ENCODE measurements at regions not wholly inside any gene's neighbourhood (a gene's known extent, or its start where the extent isn't known, plus 50 kb on each side); places are given as distances from the start of the nearest gene placed in this dataset.

GRCh38 chr7:46028246-46028645 lies 107.2 kb upstream of the IGFBP3 start:
- no peak for DNase-seq

DNA sequence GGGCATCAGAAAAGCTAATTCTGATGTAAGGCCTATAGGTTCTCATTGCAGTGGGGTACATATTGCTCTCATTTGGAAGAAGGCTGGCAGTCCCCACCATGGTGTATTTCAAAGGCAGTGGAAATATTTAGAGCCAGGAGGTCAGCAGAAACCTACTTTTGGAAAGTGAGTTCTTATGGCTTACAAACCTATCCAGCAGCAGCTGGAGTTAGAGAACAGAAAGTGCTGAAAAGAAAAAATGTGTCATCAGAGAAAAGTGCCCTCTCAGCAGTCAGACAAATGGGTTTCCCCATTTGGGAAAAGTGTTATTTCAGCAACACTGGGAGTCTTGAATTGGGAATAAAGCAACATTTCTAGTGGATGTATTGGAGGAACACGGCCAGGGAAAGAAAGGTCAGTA lies 105.7 kb upstream of the IGFBP3 start:
- DNase-seq, result peak; percentile 87

- DNase-seq, result peak; percentile 37
These were observed 103.3 kb upstream of the IGFBP3 start for GRCh38 chr7:46024263-46024916.

GRCh38 chr7:46022397-46022796 lies 101.3 kb upstream of the IGFBP3 start:
- no peak for DNase-seq

- peak; percentile 100 for DNase-seq
These were observed 94.2 kb upstream of the IGFBP3 start for GRCh38 chr7:46015107-46015868.

DNA sequence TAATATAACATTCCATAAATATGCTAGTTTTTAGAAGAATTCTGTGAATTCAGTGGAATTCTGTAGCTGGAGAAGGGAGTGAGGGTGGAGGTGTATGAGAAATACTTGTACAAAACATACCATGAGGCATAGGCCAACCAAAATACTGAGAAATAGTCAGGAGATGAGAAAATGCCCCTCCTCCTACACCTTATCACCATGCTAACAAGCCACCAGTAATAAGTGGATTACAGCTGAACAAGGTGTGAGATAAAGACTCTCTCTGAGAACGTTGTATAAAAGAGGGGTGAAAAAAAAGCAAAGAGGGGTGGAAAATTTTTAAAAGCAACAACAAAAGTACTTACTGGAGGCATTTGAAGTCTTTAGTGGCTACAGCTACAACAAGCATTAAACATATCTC lies 90.4 kb upstream of the IGFBP3 start:
- peak; percentile 2 for DNase-seq

DNA sequence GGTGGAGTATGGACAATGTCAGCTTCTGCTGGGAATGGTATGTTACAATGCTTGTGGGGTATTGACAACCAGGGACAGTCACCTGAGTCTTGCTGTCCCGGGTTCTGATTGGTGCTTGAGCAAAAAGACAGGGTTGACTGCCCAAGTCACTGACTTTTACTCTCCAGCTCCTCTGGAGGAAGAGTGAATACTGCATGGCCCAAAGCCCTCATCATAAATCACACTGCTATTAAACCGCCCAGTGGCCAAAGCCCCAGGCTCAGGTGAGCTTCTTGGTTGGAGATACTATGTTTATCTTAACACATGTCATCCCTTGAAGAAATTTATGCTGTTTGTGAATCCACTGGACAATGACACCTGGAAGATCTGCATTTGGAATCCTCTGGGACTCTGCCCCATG lies 90.0 kb upstream of the IGFBP3 start:
- peak; percentile 37 for DNase-seq

DNA sequence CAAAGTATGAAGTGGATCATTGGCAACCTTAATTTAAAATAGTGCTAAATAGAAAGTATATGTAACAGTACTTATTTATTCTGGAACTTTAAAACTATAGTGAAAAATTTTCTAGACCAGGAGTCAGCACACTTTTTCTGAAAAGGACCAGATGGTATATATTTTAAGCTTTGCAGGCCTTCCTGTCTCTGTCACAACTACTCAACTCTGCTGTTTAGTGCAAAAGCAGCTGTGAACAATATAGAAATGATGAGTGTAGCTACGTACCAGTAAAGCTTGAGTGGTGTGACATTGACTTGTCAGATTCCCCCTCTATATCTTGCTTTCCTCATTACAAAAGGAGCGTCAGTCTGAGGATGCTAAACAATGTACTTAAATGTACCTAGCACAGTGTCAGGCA lies 88.1 kb upstream of the IGFBP3 start:
- DNase-seq, result no peak

DNA sequence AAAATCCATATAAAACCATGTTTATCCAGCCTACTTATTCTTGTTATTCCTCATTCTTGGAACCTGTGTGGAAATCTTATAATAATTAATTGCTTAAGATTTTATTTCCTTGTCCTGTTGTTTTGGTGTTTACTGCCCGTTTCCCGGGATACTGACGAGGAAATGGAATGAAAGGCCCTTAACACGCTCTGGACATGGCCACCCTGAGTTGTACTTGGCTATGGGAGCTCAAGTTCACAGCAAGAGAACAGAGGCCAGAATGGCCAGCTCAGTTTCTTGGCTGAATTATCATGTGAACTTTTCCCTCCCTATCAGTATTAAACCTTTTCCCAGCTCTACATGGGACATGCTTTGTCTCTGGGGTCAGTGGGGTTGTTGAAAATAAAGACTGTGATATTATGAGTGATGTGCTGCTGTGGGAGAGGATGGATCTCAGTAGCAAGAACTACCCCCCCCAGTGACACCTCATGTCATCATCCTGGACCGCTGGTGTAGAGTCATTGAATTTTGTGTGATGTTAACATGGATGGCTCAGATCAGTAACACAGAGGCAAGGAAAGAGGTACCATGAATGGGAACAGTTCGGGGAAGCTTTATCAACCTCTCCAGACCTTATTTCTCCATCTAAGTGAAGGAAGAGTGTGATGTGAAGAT lies 87.0 kb upstream of the IGFBP3 start:
- DNase-seq, result peak; percentile 1

DNA sequence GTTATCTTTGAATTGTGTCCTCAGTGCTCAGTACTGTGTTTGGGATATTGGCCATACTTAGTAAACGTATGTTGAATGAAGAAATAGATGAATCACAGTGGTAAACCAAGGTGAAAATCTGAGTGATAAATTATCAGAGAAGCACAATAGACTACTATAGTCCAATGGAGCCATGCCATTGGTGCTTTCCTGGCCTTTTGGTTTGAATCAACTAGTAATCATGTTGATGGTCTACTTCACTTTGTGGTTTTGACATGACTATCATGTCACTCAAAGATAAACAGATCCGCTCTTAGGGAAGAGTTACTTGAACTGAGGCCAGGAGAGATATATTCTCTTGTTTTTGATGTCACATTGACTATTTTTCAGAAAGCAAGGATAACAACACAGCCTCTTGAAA lies 86.1 kb upstream of the IGFBP3 start:
- no peak for DNase-seq

- no peak for DNase-seq
These were observed 85.7 kb upstream of the IGFBP3 start for GRCh38 chr7:46006723-46007122.

GRCh38 chr7:46006212-46006611 lies 85.1 kb upstream of the IGFBP3 start:
- peak; percentile 93 for DNase-seq

GRCh38 chr7:46004965-46005364 lies 83.9 kb upstream of the IGFBP3 start:
- peak; percentile 68 for DNase-seq

GRCh38 chr7:46003896-46004875 lies 83.1 kb upstream of the IGFBP3 start:
- peak; percentile 88 for DNase-seq

DNA sequence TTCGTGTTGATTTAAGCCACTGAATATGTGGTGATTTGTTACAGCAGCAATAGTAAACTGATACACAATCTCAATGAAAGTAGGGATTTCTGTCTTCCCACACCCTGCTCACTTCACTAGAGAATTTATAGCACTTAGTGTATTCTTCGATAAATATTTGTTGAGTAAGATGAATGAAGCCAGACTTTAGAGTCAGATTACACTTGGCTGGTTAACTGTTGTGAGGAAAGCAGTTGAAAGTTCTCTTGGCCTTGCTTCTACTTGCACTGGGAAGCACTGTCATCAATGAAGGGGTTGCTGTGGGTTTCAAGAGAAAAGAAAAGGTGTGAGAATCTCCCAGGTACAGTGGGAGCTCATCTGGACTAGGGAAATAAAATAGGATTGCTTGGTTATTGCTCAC lies 82.1 kb upstream of the IGFBP3 start:
- DNase-seq, result no peak

DNA sequence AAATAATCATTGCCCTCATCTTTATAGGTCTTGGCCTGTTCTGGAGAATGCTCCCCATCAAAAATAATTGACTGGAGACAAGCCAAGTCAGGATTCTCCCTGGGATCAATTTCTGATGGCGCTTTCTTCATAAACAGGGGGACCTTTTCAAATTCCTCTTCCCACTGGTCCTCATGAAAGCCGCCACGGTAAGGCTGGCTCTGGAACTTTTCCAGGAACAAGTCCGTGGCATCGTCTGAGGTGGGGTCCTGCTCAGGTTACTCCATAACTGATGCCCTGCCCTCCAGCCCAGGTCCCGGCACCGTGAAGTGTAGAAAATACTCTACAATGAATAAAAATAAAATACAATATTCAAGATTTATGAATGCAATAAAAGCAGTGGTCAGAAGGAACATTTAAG lies 79.4 kb upstream of the IGFBP3 start:
- no peak for DNase-seq

DNA sequence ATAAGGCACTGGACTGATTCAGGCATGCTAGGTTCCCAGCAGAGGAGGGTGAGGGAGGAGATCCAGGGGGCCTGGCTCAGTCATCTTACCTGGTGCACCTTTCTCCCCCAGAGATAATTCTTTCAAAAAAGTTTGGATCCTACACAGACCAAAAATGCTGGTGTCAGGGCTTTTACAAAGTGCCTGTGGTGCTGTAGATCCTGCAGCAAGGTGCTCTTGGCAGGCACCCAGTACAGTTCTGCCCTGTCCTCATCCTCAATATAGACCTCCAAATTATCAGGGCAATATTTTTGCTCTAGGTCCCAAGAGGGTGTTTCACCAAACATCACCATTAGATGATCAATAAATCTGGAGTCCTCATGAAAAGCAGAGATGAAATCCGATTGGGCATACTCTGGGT lies 78.5 kb upstream of the IGFBP3 start:
- peak; percentile 91 for DNase-seq

GRCh38 chr7:45998506-45998905 lies 77.4 kb upstream of the IGFBP3 start:
- DNase-seq, result no peak

GRCh38 chr7:45993621-45994020 lies 72.5 kb upstream of the IGFBP3 start:
- DNase-seq, result no peak

GRCh38 chr7:45992826-45993225 lies 71.8 kb upstream of the IGFBP3 start:
- no peak for DNase-seq

DNA sequence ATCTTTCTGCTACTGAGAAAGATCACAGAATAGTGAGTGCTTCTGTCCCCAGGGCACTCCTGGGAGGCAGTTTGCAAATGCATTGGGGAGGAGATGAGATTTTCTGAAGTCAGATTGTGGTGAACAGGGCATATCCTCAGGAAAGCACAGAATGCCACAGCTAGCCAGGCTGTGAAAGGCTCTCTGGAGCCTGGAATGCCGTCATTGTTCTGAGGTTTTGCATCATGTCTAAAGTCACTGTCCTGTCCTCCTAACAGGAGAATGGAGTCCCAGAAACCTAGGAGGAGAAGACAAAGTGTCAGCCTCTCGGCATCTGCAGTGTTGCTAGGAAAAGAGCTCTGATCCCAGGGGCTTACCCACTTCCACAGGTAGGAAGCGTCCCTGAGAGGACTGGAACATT lies 69.2 kb upstream of the IGFBP3 start:
- DNase-seq, result no peak

GRCh38 chr7:45988405-45989057 lies 67.5 kb upstream of the IGFBP3 start:
- no peak for DNase-seq
